IPS DF 4.7 (cell line): ENCODE measurements at regions not wholly inside any gene's neighbourhood (a gene's known extent, or its start where the extent isn't known, plus 50 kb on each side); places are given as distances from the start of the nearest gene placed in this dataset.

ENCODE experiments used
- DNase-seq: peaks from one replicate; pipeline ENCODE4 v3.0.0-alpha.2; 2013; ENCODE audit warnings: low spot score; ENCODE audit errors: extremely low read depth

- DNase-seq = no peak
Measured at GRCh38 chr7:18151422-18151821, 123.8 kb upstream of the PRPS1L1 start.

- DNase-seq = no peak
Measured at GRCh38 chr7:18153183-18153748, 125.6 kb upstream of the PRPS1L1 start.

- DNase-seq = no peak
Measured at GRCh38 chr7:18154726-18155125, 127.1 kb upstream of the PRPS1L1 start.

DNA sequence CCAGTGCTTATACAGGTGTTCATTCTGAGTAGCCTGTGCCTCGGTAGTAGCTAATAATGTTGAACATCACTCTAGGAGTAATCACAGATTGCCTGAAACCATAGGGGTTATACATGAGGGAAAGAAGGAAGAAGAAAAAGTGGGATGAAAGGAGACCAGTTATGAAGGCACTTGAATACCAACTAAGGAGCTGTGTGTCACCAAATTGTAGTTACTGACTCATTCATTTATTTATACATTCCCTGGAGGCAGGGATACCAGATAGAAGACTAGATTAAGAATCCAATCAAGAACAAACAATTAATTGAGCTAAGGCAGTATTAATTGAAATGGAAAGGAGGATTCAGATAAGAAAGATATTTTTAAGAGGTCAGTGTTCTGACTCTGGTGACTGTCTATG, 129.6 kb upstream of the PRPS1L1 start:
- no peak for DNase-seq

GRCh38 chr7:18162657-18163056, 135.0 kb upstream of the PRPS1L1 start:
- DNase-seq = no peak

GRCh38 chr7:18163091-18163490, 135.4 kb upstream of the PRPS1L1 start:
- DNase-seq = no peak

- DNase-seq = no peak
Measured at GRCh38 chr7:18165166-18165565, 137.5 kb upstream of the PRPS1L1 start.

- DNase-seq = no peak
Measured at GRCh38 chr7:18166002-18166401, 138.4 kb upstream of the PRPS1L1 start.

GRCh38 chr7:18167815-18168214, 140.2 kb upstream of the PRPS1L1 start:
- no peak for DNase-seq

GRCh38 chr7:18174996-18175395, 147.3 kb upstream of the PRPS1L1 start:
- DNase-seq = no peak

- DNase-seq = no peak
Measured at GRCh38 chr7:18175801-18176450, 148.3 kb upstream of the PRPS1L1 start.

- no peak for DNase-seq
Measured at GRCh38 chr7:18177129-18177814, 149.6 kb upstream of the PRPS1L1 start.

DNA sequence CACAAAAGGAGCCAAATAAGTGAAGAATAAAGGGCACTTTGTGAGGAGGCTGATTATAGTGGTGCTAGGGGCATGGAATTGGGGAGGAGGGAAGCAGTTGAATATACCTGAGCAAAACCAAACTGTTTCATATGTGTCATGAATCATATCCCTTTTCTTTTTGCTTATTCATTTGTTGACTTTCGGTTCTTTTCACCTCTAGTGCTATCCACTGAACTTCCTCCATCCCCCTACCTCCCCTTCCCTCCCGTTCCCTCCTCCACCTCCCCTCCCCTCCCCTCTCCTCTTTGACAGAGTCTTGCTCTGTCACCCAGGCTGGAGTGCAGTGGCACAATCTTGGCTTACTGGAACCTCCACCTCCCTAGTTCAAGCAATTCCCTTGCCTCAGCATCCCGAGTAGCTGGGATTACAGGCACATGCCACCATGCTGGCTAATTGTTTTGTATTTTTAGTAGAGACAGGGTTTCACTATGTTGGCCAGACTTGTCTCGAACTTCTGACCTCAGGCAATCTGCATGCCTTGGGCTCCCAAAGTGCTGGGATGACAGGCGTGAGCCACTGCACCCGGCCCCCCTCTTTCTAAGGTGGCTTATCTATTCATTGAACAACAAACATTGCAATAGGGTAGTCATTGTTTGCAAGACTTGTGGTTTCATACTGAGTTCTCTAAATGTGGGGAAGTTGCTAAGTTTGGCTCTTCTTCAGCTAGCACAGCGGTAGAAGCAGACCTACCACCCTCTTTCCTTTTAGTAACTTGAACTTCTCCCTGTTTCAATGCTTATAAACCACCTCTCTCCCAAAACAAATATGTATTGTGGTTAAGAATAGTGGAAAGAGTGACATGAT, 150.4 kb upstream of the PRPS1L1 start:
- no peak for DNase-seq

DNA sequence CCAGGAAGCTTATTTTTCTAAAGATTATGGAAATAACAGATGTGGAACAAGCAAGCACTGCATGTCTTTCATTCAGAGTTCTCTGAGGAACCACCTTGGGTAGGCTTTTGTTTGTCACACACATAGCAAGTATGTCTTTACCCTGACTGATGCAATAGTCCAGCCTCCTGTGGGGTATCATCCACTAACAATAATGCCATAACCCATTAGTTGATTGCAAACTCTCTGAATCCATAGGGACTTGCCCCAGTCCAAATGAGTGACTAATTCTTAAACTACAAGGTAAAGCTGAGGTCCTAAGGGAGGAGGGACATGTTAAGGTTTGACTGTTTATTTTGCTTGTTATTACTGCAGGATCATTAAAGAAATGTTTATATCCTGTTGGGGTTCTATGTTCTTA, 151.4 kb upstream of the PRPS1L1 start:
- DNase-seq = no peak

- DNase-seq = no peak
Measured at GRCh38 chr7:18180685-18181084, 153.0 kb upstream of the PRPS1L1 start.

GRCh38 chr7:18189500-18190126, 162.0 kb upstream of the PRPS1L1 start:
- no peak for DNase-seq

DNA sequence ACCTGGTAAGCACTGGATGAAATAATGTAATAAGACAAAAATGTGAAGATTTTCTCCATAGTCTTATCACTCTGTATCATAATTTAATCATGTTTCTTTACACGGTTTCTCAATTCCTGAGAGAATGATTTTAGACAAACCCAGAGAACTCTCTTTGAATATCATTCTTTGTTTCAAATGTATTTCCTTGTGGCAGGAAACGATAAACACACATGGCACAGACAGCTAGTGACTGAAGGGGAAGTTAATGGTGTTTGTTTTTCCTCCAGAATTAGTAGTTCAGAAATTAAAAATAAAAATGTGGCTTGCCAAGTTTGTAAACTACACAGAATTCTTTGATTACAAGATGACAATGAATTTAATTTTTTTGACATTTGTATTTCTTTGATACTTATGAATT, 163.7 kb upstream of the PRPS1L1 start:
- no peak for DNase-seq

- no peak for DNase-seq
Measured at GRCh38 chr7:18191862-18192625, 164.4 kb upstream of the PRPS1L1 start.

DNA sequence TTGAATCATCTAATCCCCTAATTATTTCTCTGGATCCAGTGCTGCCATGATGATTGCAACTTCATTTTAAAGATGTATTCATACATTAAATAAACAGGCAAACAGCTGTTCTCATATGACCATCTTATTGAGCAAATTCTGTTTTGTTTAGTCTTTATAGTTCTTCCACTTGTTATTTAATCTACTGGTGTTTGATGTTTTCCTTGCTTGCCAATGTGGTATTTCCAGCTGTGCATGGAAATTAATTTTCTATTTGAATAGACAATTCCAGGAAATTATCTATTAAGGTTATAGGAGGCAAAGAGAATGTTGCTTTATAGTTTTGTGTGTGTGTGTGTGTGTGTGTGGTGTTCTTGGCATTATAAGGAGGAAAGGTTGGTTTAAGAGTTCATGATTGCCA, 167.0 kb upstream of the PRPS1L1 start:
- no peak for DNase-seq

GRCh38 chr7:18196638-18197037, 169.0 kb upstream of the PRPS1L1 start:
- no peak for DNase-seq

DNA sequence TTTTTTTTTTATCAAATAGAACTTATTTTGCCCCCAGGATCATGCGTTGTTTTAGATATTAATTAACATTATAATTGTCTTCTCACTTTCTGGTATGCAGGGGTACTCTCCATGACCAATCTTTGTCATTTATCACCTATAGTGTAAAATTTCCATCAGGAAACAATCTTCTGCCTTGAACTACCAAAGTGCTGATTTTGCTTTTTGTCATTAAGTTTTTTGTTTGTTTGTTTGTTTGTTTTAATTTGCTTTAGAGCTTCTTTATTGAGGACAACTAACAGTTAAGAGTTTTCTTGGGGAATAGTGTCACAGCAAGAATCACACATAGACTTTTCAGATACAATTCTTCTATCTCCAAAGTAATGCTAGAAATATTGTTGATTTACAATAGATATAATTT, 171.2 kb upstream of the PRPS1L1 start:
- no peak for DNase-seq
